DOHH2 (cell line): ENCODE measurements at regions not wholly inside any gene's neighbourhood (a gene's known extent, or its start where the extent isn't known, plus 50 kb on each side); places are given as distances from the start of the nearest gene placed in this dataset.

Source experiments
- CTCF ChIP-seq: fragments of 200-600 bp; sonication (generic); IDR thresholded peaks from one replicate; pipeline ENCODE4 v1.5.1; 2014; ENCODE audit warnings: antibody characterized with exemption, mild to moderate bottlenecking, low read depth, low read length; ENCODE audit not compliant: poor library complexity, severe bottlenecking
- EZH2phosphoT487 ChIP-seq: fragments of 200-600 bp; sonication (generic); IDR thresholded peaks from 2 replicates; pipeline ENCODE4 v1.6.1; 2017; ENCODE audit warnings: borderline replicate concordance, mild to moderate bottlenecking, antibody characterized with exemption, low read length, moderate library complexity, mixed read lengths

- TF ChIP-seq CTCF (no peak), EZH2phosphoT487 (no peak)
Observed at GRCh38 chr4:31089815-31090214, 369.6 kb downstream of the PCDH7 start.
